ENCODE measurements at regions not wholly inside any gene's neighbourhood (a gene's known extent, or its start where the extent isn't known, plus 50 kb on each side); places are given as distances from the start of the nearest gene placed in this dataset.

DNA sequence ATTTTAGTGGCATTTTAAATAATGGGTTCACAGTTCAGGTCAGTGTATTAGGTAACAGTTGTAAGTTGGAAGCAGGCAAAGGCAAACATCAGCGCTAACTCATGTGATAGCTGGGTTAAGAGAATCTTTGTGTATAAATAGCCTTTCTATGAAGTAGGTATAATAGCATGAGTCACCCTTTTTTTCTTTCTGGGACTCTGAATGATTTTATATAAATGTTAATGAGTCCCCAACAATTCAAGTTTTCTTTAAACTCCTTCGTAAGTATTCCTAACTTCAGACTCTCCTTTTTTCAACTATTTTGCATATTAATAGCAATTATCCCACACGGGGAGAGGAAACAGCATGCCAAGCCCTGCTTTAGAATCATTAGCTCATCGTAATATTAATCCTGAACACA is 384.3 kb downstream of the PIK3C3 start:
- TF ChIP-seq, protein P1, sequence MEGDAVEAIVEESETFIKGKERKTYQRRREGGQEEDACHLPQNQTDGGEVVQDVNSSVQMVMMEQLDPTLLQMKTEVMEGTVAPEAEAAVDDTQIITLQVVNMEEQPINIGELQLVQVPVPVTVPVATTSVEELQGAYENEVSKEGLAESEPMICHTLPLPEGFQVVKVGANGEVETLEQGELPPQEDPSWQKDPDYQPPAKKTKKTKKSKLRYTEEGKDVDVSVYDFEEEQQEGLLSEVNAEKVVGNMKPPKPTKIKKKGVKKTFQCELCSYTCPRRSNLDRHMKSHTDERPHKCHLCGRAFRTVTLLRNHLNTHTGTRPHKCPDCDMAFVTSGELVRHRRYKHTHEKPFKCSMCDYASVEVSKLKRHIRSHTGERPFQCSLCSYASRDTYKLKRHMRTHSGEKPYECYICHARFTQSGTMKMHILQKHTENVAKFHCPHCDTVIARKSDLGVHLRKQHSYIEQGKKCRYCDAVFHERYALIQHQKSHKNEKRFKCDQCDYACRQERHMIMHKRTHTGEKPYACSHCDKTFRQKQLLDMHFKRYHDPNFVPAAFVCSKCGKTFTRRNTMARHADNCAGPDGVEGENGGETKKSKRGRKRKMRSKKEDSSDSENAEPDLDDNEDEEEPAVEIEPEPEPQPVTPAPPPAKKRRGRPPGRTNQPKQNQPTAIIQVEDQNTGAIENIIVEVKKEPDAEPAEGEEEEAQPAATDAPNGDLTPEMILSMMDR (IDR thresholded peaks at IDR 0.05; ENCODE audit: low read depth, low read length, poor library complexity, severe bottlenecking) = no peak
- no peak for TF ChIP-seq EZH2phosphoT487 (IDR thresholded peaks at IDR 0.05; ENCODE audit: borderline replicate concordance, low read length)
- H3K36me3 ChIP-seq (ENCODE audit: control insufficient read depth, low read length) = no peaks in the 10 kb centered on the region

DNA sequence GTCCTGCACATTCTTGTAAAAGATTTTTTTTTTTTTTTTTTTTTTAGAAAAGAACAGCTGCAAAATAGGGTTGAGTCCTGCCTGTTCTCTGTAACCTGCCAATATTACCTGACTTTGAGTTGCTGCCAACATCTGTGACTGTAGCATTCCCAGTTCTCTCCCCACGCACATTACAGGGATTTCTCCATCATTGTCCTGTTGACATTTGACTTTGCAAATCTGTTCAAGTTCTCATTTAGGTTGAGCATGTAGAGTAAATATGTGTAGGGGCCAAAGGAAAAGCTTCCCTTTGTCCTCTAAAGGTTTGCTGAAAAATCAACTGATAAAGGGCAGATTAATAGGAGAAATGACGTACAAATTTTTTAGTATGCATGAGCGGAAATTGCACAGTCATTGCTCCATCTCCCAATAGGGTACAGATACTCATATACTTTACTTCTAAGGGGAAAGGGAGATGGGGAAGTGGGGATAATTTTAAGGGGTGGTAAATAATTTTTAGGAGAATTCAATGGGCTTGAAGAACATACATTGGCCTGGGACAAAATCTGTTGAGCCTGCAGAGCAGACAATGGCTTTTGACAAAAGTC is 385.5 kb downstream of the PIK3C3 start:
- H3K9me2 ChIP-seq (replicated peaks; ENCODE audit: control insufficient read depth, low read length) = no peaks in the 10 kb centered on the region
- no peaks in the 10 kb centered on the region for H3K79me2 ChIP-seq (ENCODE audit: control insufficient read depth, low read length)
- H3K36me3 ChIP-seq (ENCODE audit: control insufficient read depth, low read length) = no peaks in the 10 kb centered on the region
- no peak overlapping the region for H3K4me2 ChIP-seq (ENCODE audit: low read length)
- TF ChIP-seq EZH2phosphoT487 (IDR thresholded peaks at IDR 0.05; ENCODE audit: borderline replicate concordance, low read length) = no peak
- TF ChIP-seq, protein P1 (IDR thresholded peaks at IDR 0.05; ENCODE audit: low read depth, low read length, poor library complexity, severe bottlenecking) = no peak
- H3K4me3 ChIP-seq (ENCODE audit: low read length) = no peak overlapping the region
- no peaks in the 10 kb centered on the region for H3F3A ChIP-seq (ENCODE audit: control insufficient read depth, insufficient read depth)
- H3K27me3 ChIP-seq (ENCODE audit: control insufficient read depth, low read length) = no peaks in the 10 kb centered on the region
- no peaks in the 10 kb centered on the region for H4K20me1 ChIP-seq (ENCODE audit: control insufficient read depth, insufficient read depth, low read depth, low read length)
- no peak overlapping the region for H3K27ac ChIP-seq (ENCODE audit: low read depth, low read length)
- no peaks in the 10 kb centered on the region for H3K4me1 ChIP-seq (ENCODE audit: control insufficient read depth, low read length)
- H3K9me3 ChIP-seq (ENCODE audit: control insufficient read depth, insufficient read depth, low read length) = no peaks in the 10 kb centered on the region

More for the DNA sequence above, 384.3 kb downstream of the PIK3C3 start:
- no peaks in the 10 kb centered on the region for H3K27me3 ChIP-seq (ENCODE audit: control insufficient read depth, low read length)
- no peaks in the 10 kb centered on the region for H4K20me1 ChIP-seq (ENCODE audit: control insufficient read depth, insufficient read depth, low read depth, low read length)
- no peak overlapping the region for H3K27ac ChIP-seq (ENCODE audit: low read depth, low read length)
- no peak overlapping the region for H3K4me3 ChIP-seq (ENCODE audit: low read length)
- H3K79me2 ChIP-seq (ENCODE audit: control insufficient read depth, low read length) = no peaks in the 10 kb centered on the region
- H3K9me3 ChIP-seq (ENCODE audit: control insufficient read depth, insufficient read depth, low read length) = no peaks in the 10 kb centered on the region
- H3K4me2 ChIP-seq (ENCODE audit: low read length) = no peak overlapping the region
- H3K9me2 ChIP-seq (replicated peaks; ENCODE audit: control insufficient read depth, low read length) = no peaks in the 10 kb centered on the region
- no peaks in the 10 kb centered on the region for H3F3A ChIP-seq (ENCODE audit: control insufficient read depth, insufficient read depth)
- no peaks in the 10 kb centered on the region for H3K4me1 ChIP-seq (ENCODE audit: control insufficient read depth, low read length)

DNA sequence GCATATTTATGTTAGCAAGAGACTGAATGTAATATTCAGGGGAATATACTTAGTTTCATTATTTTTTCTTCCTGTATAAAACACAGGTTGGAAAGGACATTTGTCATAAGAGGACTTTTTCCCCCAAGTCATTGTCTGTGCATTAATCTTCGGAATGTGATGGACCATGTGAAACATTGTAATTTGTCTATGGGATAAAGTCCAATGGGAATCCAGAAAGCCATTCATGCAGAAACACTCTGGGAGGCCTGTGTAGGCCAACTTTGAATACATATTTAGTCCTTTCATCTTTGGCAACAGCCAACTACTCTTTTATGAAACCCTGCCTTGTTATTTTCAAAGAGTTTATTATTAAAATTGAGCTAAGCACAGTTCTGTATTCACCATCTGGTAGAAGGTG is 386.4 kb downstream of the PIK3C3 start:
- H3K4me2 ChIP-seq (ENCODE audit: low read length) = no peak overlapping the region

More for the DNA sequence above, 386.4 kb downstream of the PIK3C3 start:
- H3K9me3 ChIP-seq (ENCODE audit: control insufficient read depth, insufficient read depth, low read length) = no peaks in the 10 kb centered on the region
- no peaks in the 10 kb centered on the region for H3K9me2 ChIP-seq (replicated peaks; ENCODE audit: control insufficient read depth, low read length)
- no peaks in the 10 kb centered on the region for H3F3A ChIP-seq (ENCODE audit: control insufficient read depth, insufficient read depth)
- no peaks in the 10 kb centered on the region for H3K79me2 ChIP-seq (ENCODE audit: control insufficient read depth, low read length)
- no peak overlapping the region for H3K27ac ChIP-seq (ENCODE audit: low read depth, low read length)
- no peaks in the 10 kb centered on the region for H3K36me3 ChIP-seq (ENCODE audit: control insufficient read depth, low read length)
- TF ChIP-seq, protein P1 (IDR thresholded peaks at IDR 0.05; ENCODE audit: low read depth, low read length, poor library complexity, severe bottlenecking) = no peak
- no peak for TF ChIP-seq EZH2phosphoT487 (IDR thresholded peaks at IDR 0.05; ENCODE audit: borderline replicate concordance, low read length)
- no peaks in the 10 kb centered on the region for H3K27me3 ChIP-seq (ENCODE audit: control insufficient read depth, low read length)
- no peak overlapping the region for H3K4me3 ChIP-seq (ENCODE audit: low read length)
- H3K4me1 ChIP-seq (ENCODE audit: control insufficient read depth, low read length) = no peaks in the 10 kb centered on the region
- H4K20me1 ChIP-seq (ENCODE audit: control insufficient read depth, insufficient read depth, low read depth, low read length) = no peaks in the 10 kb centered on the region

Data from DOHH2 (cell line).